ENCODE measurements at regions not wholly inside any gene's neighbourhood (a gene's known extent, or its start where the extent isn't known, plus 50 kb on each side); places are given as distances from the start of the nearest gene placed in this dataset.

GRCh38 chr4:123589301-123589700 is 192.7 kb downstream of the SPRY1 start:
- Histone ChIP-seq H3K27me3 (replicated peaks; ENCODE audit: insufficient read depth, low read length) (no peaks in the 10 kb centered on the region), H3K36me3 (replicated peaks; ENCODE audit: insufficient read depth, low read length) (no peaks in the 10 kb centered on the region), H3K4me2 (ENCODE audit: low read depth, low read length) (peak overlapping the region; percentile 41; the same call in 1 of the 2 replicates), H3K9me2 (replicated peaks; ENCODE audit: insufficient read depth, low read length) (no peaks in the 10 kb centered on the region), H3K9me3 (replicated peaks; ENCODE audit: insufficient read depth, low read length) (no peaks in the 10 kb centered on the region), H4K20me1 (ENCODE audit: insufficient read depth, low read length) (no peaks in the 10 kb centered on the region), H3K4me3 (ENCODE audit: low read length) (no peak overlapping the region), H3K79me2 (ENCODE audit: low read length) (no peaks in the 10 kb centered on the region), H3K9ac (ENCODE audit: low read length) (no peak overlapping the region), H3F3A (ENCODE audit: insufficient read depth, low read length) (no peaks in the 10 kb centered on the region), H3K4me1 (ENCODE audit: low read length) (peaks cover 23% of the 10 kb centered on the region), H3K27ac (ENCODE audit: low read length) (peak overlapping the region; percentile 43; the same call in 1 of the 2 replicates), H2AFZ (ENCODE audit: low read length) (0 out of 2 replicates have a peak overlapping the region, but pooled peaks have one; percentile 16)
- no peak for DNase-seq
- no peak for TF ChIP-seq EZH2 (optimal IDR thresholded peaks at IDR 0.05; ENCODE audit: low read depth, low read length)
- no peak for TF ChIP-seq EZH2phosphoT487 (IDR thresholded peaks at IDR 0.05; ENCODE audit: low read length)
- TF ChIP-seq CTCF (IDR thresholded peaks at IDR 0.05; ENCODE audit: low read length) = no peak

- DNase-seq = no peak
- H3K27ac ChIP-seq (ENCODE audit: low read length) = no peak overlapping the region
- no peak overlapping the region for H2AFZ ChIP-seq (ENCODE audit: low read length)
- no peaks in the 10 kb centered on the region for H3F3A ChIP-seq (ENCODE audit: insufficient read depth, low read length)
- H3K9me3 ChIP-seq (replicated peaks; ENCODE audit: insufficient read depth, low read length) = no peaks in the 10 kb centered on the region
- no peak for TF ChIP-seq CTCF (IDR thresholded peaks at IDR 0.05; ENCODE audit: low read length)
- no peak for TF ChIP-seq EZH2phosphoT487 (IDR thresholded peaks at IDR 0.05; ENCODE audit: low read length)
- TF ChIP-seq EZH2 (optimal IDR thresholded peaks at IDR 0.05; ENCODE audit: low read depth, low read length) = no peak
- H3K4me3 ChIP-seq (ENCODE audit: low read length) = no peak overlapping the region
- H4K20me1 ChIP-seq (ENCODE audit: insufficient read depth, low read length) = no peaks in the 10 kb centered on the region
- H3K4me1 ChIP-seq (ENCODE audit: low read length) = peaks cover 23% of the 10 kb centered on the region
- no peaks in the 10 kb centered on the region for H3K79me2 ChIP-seq (ENCODE audit: low read length)
- H3K9me2 ChIP-seq (replicated peaks; ENCODE audit: insufficient read depth, low read length) = no peaks in the 10 kb centered on the region
- no peaks in the 10 kb centered on the region for H3K27me3 ChIP-seq (replicated peaks; ENCODE audit: insufficient read depth, low read length)
- no peak overlapping the region for H3K9ac ChIP-seq (ENCODE audit: low read length)
- H3K4me2 ChIP-seq (ENCODE audit: low read depth, low read length) = no peak overlapping the region
- H3K36me3 ChIP-seq (replicated peaks; ENCODE audit: insufficient read depth, low read length) = no peaks in the 10 kb centered on the region
These were observed 195.3 kb downstream of the SPRY1 start for GRCh38 chr4:123591875-123592274.

GRCh38 chr4:123593655-123594054 is 197.1 kb downstream of the SPRY1 start:
- no peaks in the 10 kb centered on the region for H3K79me2 ChIP-seq (ENCODE audit: low read length)
- no peak overlapping the region for H3K9ac ChIP-seq (ENCODE audit: low read length)
- H3K4me3 ChIP-seq (ENCODE audit: low read length) = no peak overlapping the region
- H3K9me2 ChIP-seq (replicated peaks; ENCODE audit: insufficient read depth, low read length) = no peaks in the 10 kb centered on the region
- no peaks in the 10 kb centered on the region for H4K20me1 ChIP-seq (ENCODE audit: insufficient read depth, low read length)
- TF ChIP-seq EZH2phosphoT487 (IDR thresholded peaks at IDR 0.05; ENCODE audit: low read length) (no peak), EZH2 (optimal IDR thresholded peaks at IDR 0.05; ENCODE audit: low read depth, low read length) (no peak), CTCF (IDR thresholded peaks at IDR 0.05; ENCODE audit: low read length) (no peak)
- no peak for DNase-seq
- H3F3A ChIP-seq (ENCODE audit: insufficient read depth, low read length) = no peaks in the 10 kb centered on the region
- no peak overlapping the region for H2AFZ ChIP-seq (ENCODE audit: low read length)
- no peaks in the 10 kb centered on the region for H3K27me3 ChIP-seq (replicated peaks; ENCODE audit: insufficient read depth, low read length)
- no peak overlapping the region for H3K27ac ChIP-seq (ENCODE audit: low read length)
- H3K4me1 ChIP-seq (ENCODE audit: low read length) = peaks cover 15% of the 10 kb centered on the region
- no peaks in the 10 kb centered on the region for H3K36me3 ChIP-seq (replicated peaks; ENCODE audit: insufficient read depth, low read length)
- no peaks in the 10 kb centered on the region for H3K9me3 ChIP-seq (replicated peaks; ENCODE audit: insufficient read depth, low read length)
- no peak overlapping the region for H3K4me2 ChIP-seq (ENCODE audit: low read depth, low read length)

Data from MM.1S (cell line).